ENCODE measurements at regions not wholly inside any gene's neighbourhood (a gene's known extent, or its start where the extent isn't known, plus 50 kb on each side); places are given as distances from the start of the nearest gene placed in this dataset.

GRCh38 chr12:41683023-41683422 lies 461.7 kb downstream of the GXYLT1 start:
- DNase-seq (ENCODE audit: low read depth in 6 of 9, low spot score in 9 of 9): no peak
- 89% methylated on average over 2 of the region's 2 CpGs for WGBS
- Histone ChIP-seq H3K9me3 (ENCODE audit: control insufficient read depth in 2 of 2, insufficient read depth in 1 of 2, low read length in 1 of 2) (no peaks in the 10 kb centered on the region), H3K27ac (ENCODE audit: low read depth in 1 of 2, low read length in 1 of 2) (no peak overlapping the region), H3K4me1 (ENCODE audit: control insufficient read depth in 2 of 2, insufficient read depth in 2 of 2, low read length in 2 of 2) (no peaks in the 10 kb centered on the region), H3K4me3 (ENCODE audit: low read length in 2 of 2) (no peak overlapping the region), H3K36me3 (ENCODE audit: control insufficient read depth in 2 of 2, insufficient read depth in 2 of 2, low read length in 1 of 2) (no peaks in the 10 kb centered on the region), H3K27me3 (ENCODE audit: control insufficient read depth in 2 of 2, insufficient read depth in 1 of 2, low read length in 1 of 2) (no peaks in the 10 kb centered on the region)

GRCh38 chr12:41681898-41682297 lies 462.8 kb downstream of the GXYLT1 start:
- H3K4me3 ChIP-seq (ENCODE audit: low read length in 2 of 2): no peak overlapping the region
- H3K27me3 ChIP-seq (ENCODE audit: control insufficient read depth in 2 of 2, insufficient read depth in 1 of 2, low read length in 1 of 2): no peaks in the 10 kb centered on the region
- no peaks in the 10 kb centered on the region for H3K36me3 ChIP-seq (ENCODE audit: control insufficient read depth in 2 of 2, insufficient read depth in 2 of 2, low read length in 1 of 2)
- H3K9me3 ChIP-seq (ENCODE audit: control insufficient read depth in 2 of 2, insufficient read depth in 1 of 2, low read length in 1 of 2): no peaks in the 10 kb centered on the region
- 90% methylated on average over 3 of the region's 3 CpGs for WGBS
- no peak overlapping the region for H3K27ac ChIP-seq (ENCODE audit: low read depth in 1 of 2, low read length in 1 of 2)
- DNase-seq (ENCODE audit: low read depth in 6 of 9, low spot score in 9 of 9): no peak
- H3K4me1 ChIP-seq (ENCODE audit: control insufficient read depth in 2 of 2, insufficient read depth in 2 of 2, low read length in 2 of 2): no peaks in the 10 kb centered on the region

- H3K27ac ChIP-seq (ENCODE audit: low read depth in 1 of 2, low read length in 1 of 2): no peak overlapping the region
- DNase-seq (ENCODE audit: low read depth in 6 of 9, low spot score in 9 of 9): no peak
- H3K4me3 ChIP-seq (ENCODE audit: low read length in 2 of 2): no peak overlapping the region
- 94% methylated on average over 1 of the region's 1 CpG for WGBS
- no peaks in the 10 kb centered on the region for H3K4me1 ChIP-seq (ENCODE audit: control insufficient read depth in 2 of 2, insufficient read depth in 2 of 2, low read length in 2 of 2)
- no peaks in the 10 kb centered on the region for H3K36me3 ChIP-seq (ENCODE audit: control insufficient read depth in 2 of 2, insufficient read depth in 2 of 2, low read length in 1 of 2)
- no peaks in the 10 kb centered on the region for H3K9me3 ChIP-seq (ENCODE audit: control insufficient read depth in 2 of 2, insufficient read depth in 1 of 2, low read length in 1 of 2)
- no peaks in the 10 kb centered on the region for H3K27me3 ChIP-seq (ENCODE audit: control insufficient read depth in 2 of 2, insufficient read depth in 1 of 2, low read length in 1 of 2)
Observed at GRCh38 chr12:41680155-41680554, 464.5 kb downstream of the GXYLT1 start.

GRCh38 chr12:41663598-41664265 lies 475.6 kb downstream of the PDZRN4 start:
- Histone ChIP-seq H3K4me3 (ENCODE audit: low read length in 2 of 2) (no peak overlapping the region), H3K9me3 (ENCODE audit: control insufficient read depth in 2 of 2, insufficient read depth in 1 of 2, low read length in 1 of 2) (no peaks in the 10 kb centered on the region), H3K4me1 (ENCODE audit: control insufficient read depth in 2 of 2, insufficient read depth in 2 of 2, low read length in 2 of 2) (no peaks in the 10 kb centered on the region), H3K27ac (ENCODE audit: low read depth in 1 of 2, low read length in 1 of 2) (no peak overlapping the region), H3K27me3 (ENCODE audit: control insufficient read depth in 2 of 2, insufficient read depth in 1 of 2, low read length in 1 of 2) (no peaks in the 10 kb centered on the region), H3K36me3 (ENCODE audit: control insufficient read depth in 2 of 2, insufficient read depth in 2 of 2, low read length in 1 of 2) (no peaks in the 10 kb centered on the region)
- 49% methylated on average over 4 of the region's 4 CpGs for WGBS
- no peak for DNase-seq (ENCODE audit: low read depth in 6 of 9, low spot score in 9 of 9)

- H3K36me3 ChIP-seq (ENCODE audit: control insufficient read depth in 2 of 2, insufficient read depth in 2 of 2, low read length in 1 of 2): no peaks in the 10 kb centered on the region
- no peaks in the 10 kb centered on the region for H3K4me1 ChIP-seq (ENCODE audit: control insufficient read depth in 2 of 2, insufficient read depth in 2 of 2, low read length in 2 of 2)
- H3K27me3 ChIP-seq (ENCODE audit: control insufficient read depth in 2 of 2, insufficient read depth in 1 of 2, low read length in 1 of 2): no peaks in the 10 kb centered on the region
- H3K9me3 ChIP-seq (ENCODE audit: control insufficient read depth in 2 of 2, insufficient read depth in 1 of 2, low read length in 1 of 2): no peaks in the 10 kb centered on the region
- WGBS: 94% methylated on average over 4 of the region's 4 CpGs
- H3K4me3 ChIP-seq (ENCODE audit: low read length in 2 of 2): no peak overlapping the region
- no peak for DNase-seq (ENCODE audit: low read depth in 6 of 9, low spot score in 9 of 9)
- no peak overlapping the region for H3K27ac ChIP-seq (ENCODE audit: low read depth in 1 of 2, low read length in 1 of 2)
Observed at GRCh38 chr12:41661141-41661765, 473.1 kb downstream of the PDZRN4 start.

GRCh38 chr12:41656454-41656853 lies 468.3 kb downstream of the PDZRN4 start:
- no peaks in the 10 kb centered on the region for H3K9me3 ChIP-seq (ENCODE audit: control insufficient read depth in 2 of 2, insufficient read depth in 1 of 2, low read length in 1 of 2)
- no peaks in the 10 kb centered on the region for H3K36me3 ChIP-seq (ENCODE audit: control insufficient read depth in 2 of 2, insufficient read depth in 2 of 2, low read length in 1 of 2)
- no peak for DNase-seq (ENCODE audit: low read depth in 6 of 9, low spot score in 9 of 9)
- no peak overlapping the region for H3K27ac ChIP-seq (ENCODE audit: low read depth in 1 of 2, low read length in 1 of 2)
- H3K4me1 ChIP-seq (ENCODE audit: control insufficient read depth in 2 of 2, insufficient read depth in 2 of 2, low read length in 2 of 2): no peaks in the 10 kb centered on the region
- 97% methylated on average over 1 of the region's 1 CpG for WGBS
- no peaks in the 10 kb centered on the region for H3K27me3 ChIP-seq (ENCODE audit: control insufficient read depth in 2 of 2, insufficient read depth in 1 of 2, low read length in 1 of 2)
- no peak overlapping the region for H3K4me3 ChIP-seq (ENCODE audit: low read length in 2 of 2)

- no peak overlapping the region for H3K4me3 ChIP-seq (ENCODE audit: low read length in 2 of 2)
- H3K27ac ChIP-seq (ENCODE audit: low read depth in 1 of 2, low read length in 1 of 2): no peak overlapping the region
- no peaks in the 10 kb centered on the region for H3K9me3 ChIP-seq (ENCODE audit: control insufficient read depth in 2 of 2, insufficient read depth in 1 of 2, low read length in 1 of 2)
- no peaks in the 10 kb centered on the region for H3K36me3 ChIP-seq (ENCODE audit: control insufficient read depth in 2 of 2, insufficient read depth in 2 of 2, low read length in 1 of 2)
- DNase-seq (ENCODE audit: low read depth in 6 of 9, low spot score in 9 of 9): no peak
- H3K4me1 ChIP-seq (ENCODE audit: control insufficient read depth in 2 of 2, insufficient read depth in 2 of 2, low read length in 2 of 2): no peaks in the 10 kb centered on the region
- WGBS: 91% methylated on average over 7 of the region's 7 CpGs
- no peaks in the 10 kb centered on the region for H3K27me3 ChIP-seq (ENCODE audit: control insufficient read depth in 2 of 2, insufficient read depth in 1 of 2, low read length in 1 of 2)
Observed at GRCh38 chr12:41653386-41654326, 465.5 kb downstream of the PDZRN4 start.

- Histone ChIP-seq H3K27ac (ENCODE audit: low read depth in 1 of 2, low read length in 1 of 2) (no peak overlapping the region), H3K36me3 (ENCODE audit: control insufficient read depth in 2 of 2, insufficient read depth in 2 of 2, low read length in 1 of 2) (no peaks in the 10 kb centered on the region), H3K4me1 (ENCODE audit: control insufficient read depth in 2 of 2, insufficient read depth in 2 of 2, low read length in 2 of 2) (no peaks in the 10 kb centered on the region), H3K27me3 (ENCODE audit: control insufficient read depth in 2 of 2, insufficient read depth in 1 of 2, low read length in 1 of 2) (no peaks in the 10 kb centered on the region), H3K4me3 (ENCODE audit: low read length in 2 of 2) (no peak overlapping the region), H3K9me3 (ENCODE audit: control insufficient read depth in 2 of 2, insufficient read depth in 1 of 2, low read length in 1 of 2) (no peaks in the 10 kb centered on the region)
- 89% methylated on average over 8 of the region's 8 CpGs for WGBS
- DNase-seq (ENCODE audit: low read depth in 6 of 9, low spot score in 9 of 9): no peak
Observed at GRCh38 chr12:41652981-41653380, 464.9 kb downstream of the PDZRN4 start.

GRCh38 chr12:41645624-41646023 lies 457.5 kb downstream of the PDZRN4 start:
- Histone ChIP-seq H3K4me1 (ENCODE audit: control insufficient read depth in 2 of 2, insufficient read depth in 2 of 2, low read length in 2 of 2) (no peaks in the 10 kb centered on the region), H3K4me3 (ENCODE audit: low read length in 2 of 2) (no peak overlapping the region), H3K27me3 (ENCODE audit: control insufficient read depth in 2 of 2, insufficient read depth in 1 of 2, low read length in 1 of 2) (no peaks in the 10 kb centered on the region), H3K9me3 (ENCODE audit: control insufficient read depth in 2 of 2, insufficient read depth in 1 of 2, low read length in 1 of 2) (no peaks in the 10 kb centered on the region), H3K36me3 (ENCODE audit: control insufficient read depth in 2 of 2, insufficient read depth in 2 of 2, low read length in 1 of 2) (no peaks in the 10 kb centered on the region), H3K27ac (ENCODE audit: low read depth in 1 of 2, low read length in 1 of 2) (no peak overlapping the region)
- 100% methylated on average over 1 of the region's 1 CpG for WGBS
- DNase-seq (ENCODE audit: low read depth in 6 of 9, low spot score in 9 of 9): no peak

All from thymus (tissue), 11 donors.